OCI-LY3 (cell line): ENCODE measurements at regions not wholly inside any gene's neighbourhood (a gene's known extent, or its start where the extent isn't known, plus 50 kb on each side); places are given as distances from the start of the nearest gene placed in this dataset.

Experiments used
- H2AFZ ChIP-seq: fragments of 200-600, 300-600 bp; shearing (Covaris generic); 2 replicates; pipeline ENCODE4 v1.6.0; 2014; ENCODE audit warnings: antibody characterized with exemption, low read depth, low read length
- H3K27ac ChIP-seq: fragments of 200-600, 300-600 bp; sonication (generic); 2 replicates; pipeline ENCODE4 v1.5.1; 2014; ENCODE audit warnings: mild to moderate bottlenecking, low read length, moderate library complexity, mixed read lengths
- H3K27me3 ChIP-seq: fragments of 200-600, 300-600 bp; sonication (generic); 2 replicates; pipeline ENCODE4 v1.6.1; 2014; ENCODE audit warnings: low read depth, low read length, mixed read lengths
- H3K36me3 ChIP-seq: fragments of 200-600, 300-600 bp; sonication (generic); replicated peaks from 2 replicates; pipeline ENCODE3; 2014; ENCODE audit warnings: low read depth, low read length, mixed read lengths
- H3K4me1 ChIP-seq: fragments of 300-600, 200-600 bp; sonication (generic); 2 replicates; pipeline ENCODE4 v1.6.1; 2014; ENCODE audit warnings: low read length, mixed read lengths
- H3K4me2 ChIP-seq: fragments of 200-600, 300-600 bp; sonication (generic); 2 replicates; pipeline ENCODE4 v1.6.1; 2014; ENCODE audit warnings: low read length, mixed read lengths
- H3K4me3 ChIP-seq: fragments of 300-600, 200-600 bp; sonication (generic); 2 replicates; pipeline ENCODE4 v1.5.1; 2014; ENCODE audit warnings: antibody characterized with exemption, mild to moderate bottlenecking, low read length, moderate library complexity
- H3K79me2 ChIP-seq: fragments of 300-600, 200-600 bp; shearing (Covaris generic); 2 replicates; pipeline ENCODE4 v1.6.1; 2014; ENCODE audit warnings: mild to moderate bottlenecking, low read length, mixed read lengths
- H3K9ac ChIP-seq: fragments of 300-600, 200-600 bp; shearing (Covaris generic); 2 replicates; pipeline ENCODE4 v1.6.0; 2014; ENCODE audit warnings: mild to moderate bottlenecking, low read length, moderate library complexity
- H3K9me3 ChIP-seq: fragments of 200-600, 300-600 bp; shearing (Covaris generic); 2 replicates; pipeline ENCODE4 v1.6.1; 2014; ENCODE audit warnings: low read length, mixed read lengths; ENCODE audit not compliant: insufficient read depth
- H4K20me1 ChIP-seq: fragments of 200-600, 300-600 bp; sonication (generic); 2 replicates; pipeline ENCODE4 v1.6.1; 2016; ENCODE audit warnings: low read length, mixed read lengths; ENCODE audit not compliant: insufficient read depth
- EZH2phosphoT487 ChIP-seq: fragments of 200-600 bp; shearing (Covaris generic); IDR thresholded peaks from 2 replicates; pipeline ENCODE4 v1.6.1; 2018; ENCODE audit warnings: antibody characterized with exemption, mixed run types, low read depth
- TF ChIP-seq, protein P1 (sequence below): fragments of 200-600, 300-600 bp; sonication (generic); IDR thresholded peaks from 2 replicates; pipeline ENCODE4 v1.5.1; 2014; ENCODE audit warnings: antibody characterized with exemption, low read length, low read depth

DNA sequence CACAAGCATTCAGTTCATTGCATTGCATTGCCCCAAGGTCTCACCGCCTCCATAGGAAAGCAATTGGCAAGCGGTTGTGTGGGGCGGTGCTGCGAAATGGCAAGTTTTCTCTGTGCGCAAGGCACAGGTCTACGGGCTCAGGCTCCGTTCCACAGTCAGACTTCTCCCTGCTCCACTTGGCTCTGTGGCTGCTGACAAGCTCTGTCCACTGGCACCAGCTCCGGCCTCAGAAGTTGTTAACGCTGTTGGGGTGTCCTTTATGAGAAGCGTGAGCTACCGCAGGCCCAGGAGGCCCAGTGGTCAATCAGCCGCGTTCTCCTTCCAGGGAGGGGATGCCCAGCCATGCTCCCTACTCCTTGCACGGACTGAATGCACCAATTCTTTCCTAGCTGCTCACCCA lies 87.0 kb upstream of the GATA6 start:
- TF ChIP-seq, protein P1, sequence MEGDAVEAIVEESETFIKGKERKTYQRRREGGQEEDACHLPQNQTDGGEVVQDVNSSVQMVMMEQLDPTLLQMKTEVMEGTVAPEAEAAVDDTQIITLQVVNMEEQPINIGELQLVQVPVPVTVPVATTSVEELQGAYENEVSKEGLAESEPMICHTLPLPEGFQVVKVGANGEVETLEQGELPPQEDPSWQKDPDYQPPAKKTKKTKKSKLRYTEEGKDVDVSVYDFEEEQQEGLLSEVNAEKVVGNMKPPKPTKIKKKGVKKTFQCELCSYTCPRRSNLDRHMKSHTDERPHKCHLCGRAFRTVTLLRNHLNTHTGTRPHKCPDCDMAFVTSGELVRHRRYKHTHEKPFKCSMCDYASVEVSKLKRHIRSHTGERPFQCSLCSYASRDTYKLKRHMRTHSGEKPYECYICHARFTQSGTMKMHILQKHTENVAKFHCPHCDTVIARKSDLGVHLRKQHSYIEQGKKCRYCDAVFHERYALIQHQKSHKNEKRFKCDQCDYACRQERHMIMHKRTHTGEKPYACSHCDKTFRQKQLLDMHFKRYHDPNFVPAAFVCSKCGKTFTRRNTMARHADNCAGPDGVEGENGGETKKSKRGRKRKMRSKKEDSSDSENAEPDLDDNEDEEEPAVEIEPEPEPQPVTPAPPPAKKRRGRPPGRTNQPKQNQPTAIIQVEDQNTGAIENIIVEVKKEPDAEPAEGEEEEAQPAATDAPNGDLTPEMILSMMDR = no peak
- no peak for TF ChIP-seq EZH2phosphoT487
- Histone ChIP-seq H3K27ac (no peak overlapping the region), H2AFZ (no peak overlapping the region)

DNA sequence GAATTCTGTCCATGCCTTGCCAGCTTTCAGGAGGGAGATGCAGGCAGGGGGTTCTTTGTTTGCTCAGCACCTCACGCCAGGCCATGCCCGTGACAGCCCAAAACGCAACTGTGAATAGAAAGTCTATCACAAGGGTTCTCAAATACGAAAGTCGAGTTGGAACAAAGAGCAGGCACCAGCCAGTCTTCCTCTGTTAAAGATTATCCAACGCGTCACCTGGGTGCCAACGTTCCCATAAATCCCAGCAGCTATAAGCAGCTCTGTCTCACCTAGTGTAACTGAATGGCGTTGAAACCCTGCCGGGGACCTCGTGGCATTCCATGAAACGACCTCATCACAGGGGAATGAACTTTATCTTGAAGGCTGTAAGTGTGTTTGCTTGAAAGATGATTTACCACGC lies 84.8 kb upstream of the GATA6 start:
- no peak overlapping the region for H3K4me2 ChIP-seq
- no peaks in the 10 kb centered on the region for H3K4me1 ChIP-seq
- H3K27me3 ChIP-seq = no peaks in the 10 kb centered on the region
- no peaks in the 10 kb centered on the region for H3K9me3 ChIP-seq
- H3K9ac ChIP-seq = no peak overlapping the region
- H3K79me2 ChIP-seq = no peaks in the 10 kb centered on the region
- no peak overlapping the region for H2AFZ ChIP-seq
- TF ChIP-seq, protein P1 = no peak
- no peak for TF ChIP-seq EZH2phosphoT487
- no peak overlapping the region for H3K4me3 ChIP-seq
- no peaks in the 10 kb centered on the region for H3K36me3 ChIP-seq
- no peaks in the 10 kb centered on the region for H4K20me1 ChIP-seq
- no peak overlapping the region for H3K27ac ChIP-seq

More for the DNA sequence above, 87.0 kb upstream of the GATA6 start:
- H3K9ac ChIP-seq = no peak overlapping the region
- no peaks in the 10 kb centered on the region for H3K4me1 ChIP-seq
- no peak overlapping the region for H3K4me3 ChIP-seq
- no peaks in the 10 kb centered on the region for H3K27me3 ChIP-seq
- H3K4me2 ChIP-seq = no peak overlapping the region
- no peaks in the 10 kb centered on the region for H3K36me3 ChIP-seq
- no peaks in the 10 kb centered on the region for H3K79me2 ChIP-seq
- H4K20me1 ChIP-seq = no peaks in the 10 kb centered on the region
- H3K9me3 ChIP-seq = no peaks in the 10 kb centered on the region

DNA sequence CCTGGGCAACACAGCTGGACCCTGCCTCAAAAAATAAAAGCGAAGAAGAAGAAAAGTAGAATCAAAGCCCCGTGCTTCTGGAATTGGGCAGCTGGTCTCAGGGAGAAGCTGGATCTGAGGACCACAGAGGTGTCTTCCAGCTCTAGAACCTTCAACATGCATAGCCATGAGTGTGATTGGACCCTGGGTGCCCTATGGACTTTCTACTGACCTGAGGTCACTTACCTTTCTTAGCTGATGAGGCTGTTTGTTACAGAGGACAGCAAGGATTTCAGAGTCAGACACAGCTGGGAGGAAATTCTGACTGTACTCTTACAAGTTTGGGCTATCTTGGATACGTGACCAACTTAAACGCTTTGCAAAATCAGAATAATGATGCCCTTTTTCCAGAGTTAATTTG lies 82.4 kb upstream of the GATA6 start:
- H3K4me2 ChIP-seq = no peak overlapping the region
- no peak overlapping the region for H3K4me3 ChIP-seq
- no peaks in the 10 kb centered on the region for H3K79me2 ChIP-seq
- H4K20me1 ChIP-seq = no peaks in the 10 kb centered on the region
- H3K4me1 ChIP-seq = peaks cover 1% of the 10 kb centered on the region; the same call in 1 of the 2 replicates
- no peaks in the 10 kb centered on the region for H3K36me3 ChIP-seq
- H3K9me3 ChIP-seq = no peaks in the 10 kb centered on the region
- TF ChIP-seq, protein P1 = no peak
- TF ChIP-seq EZH2phosphoT487 = no peak
- no peak overlapping the region for H2AFZ ChIP-seq
- H3K27me3 ChIP-seq = no peaks in the 10 kb centered on the region
- no peak overlapping the region for H3K27ac ChIP-seq
- H3K9ac ChIP-seq = no peak overlapping the region

DNA sequence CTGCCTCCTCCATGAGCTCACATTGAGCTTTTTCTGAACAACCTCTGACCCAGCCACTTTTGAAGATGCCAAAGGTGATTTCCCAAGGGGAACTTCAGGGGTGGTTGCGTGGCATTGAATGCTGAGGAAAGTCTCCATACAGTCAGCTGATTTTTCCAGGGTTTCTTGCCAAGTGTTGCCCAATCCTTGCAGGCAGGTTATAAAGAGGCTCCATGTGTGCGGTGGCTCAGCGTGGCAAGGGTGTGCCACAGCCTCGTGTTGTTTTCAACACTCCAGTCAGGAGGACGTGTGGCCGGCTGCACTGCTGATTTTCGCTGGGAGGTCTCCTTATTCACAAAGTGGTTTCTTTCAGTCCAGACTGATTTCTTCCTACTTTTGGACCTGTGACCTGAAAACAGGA lies 81.4 kb upstream of the GATA6 start:
- Histone ChIP-seq H3K9ac (no peak overlapping the region), H4K20me1 (no peaks in the 10 kb centered on the region), H3K4me1 (peaks cover 3% of the 10 kb centered on the region; the same call in 1 of the 2 replicates), H3K9me3 (no peaks in the 10 kb centered on the region), H3K4me2 (no peak overlapping the region), H3K27ac (no peak overlapping the region), H3K4me3 (no peak overlapping the region), H3K27me3 (no peaks in the 10 kb centered on the region), H3K36me3 (no peaks in the 10 kb centered on the region), H2AFZ (no peak overlapping the region), H3K79me2 (no peaks in the 10 kb centered on the region)
- TF ChIP-seq EZH2phosphoT487 = no peak
- TF ChIP-seq, protein P1 = no peak
